BLaER1 (cell line): ENCODE measurements at regions not wholly inside any gene's neighbourhood (a gene's known extent, or its start where the extent isn't known, plus 50 kb on each side); places are given as distances from the start of the nearest gene placed in this dataset.

Source experiments
- H3K27ac ChIP-seq: shearing (Covaris generic); formaldehyde crosslinking; 2 replicates; pipeline ENCODE4 v1.8.1; 2022
- H3K27me3 ChIP-seq: shearing (Covaris generic); formaldehyde crosslinking; 2 replicates; pipeline ENCODE4 v1.8.1; 2022
- H3K36me3 ChIP-seq: shearing (Covaris generic); formaldehyde crosslinking; 2 replicates; pipeline ENCODE4 v1.8.1; 2022
- H3K4me1 ChIP-seq: shearing (Covaris generic); formaldehyde crosslinking; 2 replicates; pipeline ENCODE4 v1.8.1; 2022
- H3K4me2 ChIP-seq: shearing (Covaris generic); formaldehyde crosslinking; 2 replicates; pipeline ENCODE4 v1.8.1; 2022
- H3K4me3 ChIP-seq: shearing (Covaris generic); formaldehyde crosslinking; 2 replicates; pipeline ENCODE4 v1.8.1; 2022
- H3K9ac ChIP-seq: shearing (Covaris generic); formaldehyde crosslinking; 2 replicates; pipeline ENCODE4 v1.8.1; 2022
- H3K9me3 ChIP-seq: shearing (Covaris generic); formaldehyde crosslinking; 2 replicates; pipeline ENCODE4 v1.8.1; 2022
- H4K20me1 ChIP-seq: shearing (Covaris generic); formaldehyde crosslinking; 2 replicates; pipeline ENCODE4 v1.8.1; 2022
- Cebpa-rat ChIP-seq: shearing (Covaris generic); IDR thresholded peaks from 2 replicates; pipeline ENCODE4 v1.8.1; 2022

DNA sequence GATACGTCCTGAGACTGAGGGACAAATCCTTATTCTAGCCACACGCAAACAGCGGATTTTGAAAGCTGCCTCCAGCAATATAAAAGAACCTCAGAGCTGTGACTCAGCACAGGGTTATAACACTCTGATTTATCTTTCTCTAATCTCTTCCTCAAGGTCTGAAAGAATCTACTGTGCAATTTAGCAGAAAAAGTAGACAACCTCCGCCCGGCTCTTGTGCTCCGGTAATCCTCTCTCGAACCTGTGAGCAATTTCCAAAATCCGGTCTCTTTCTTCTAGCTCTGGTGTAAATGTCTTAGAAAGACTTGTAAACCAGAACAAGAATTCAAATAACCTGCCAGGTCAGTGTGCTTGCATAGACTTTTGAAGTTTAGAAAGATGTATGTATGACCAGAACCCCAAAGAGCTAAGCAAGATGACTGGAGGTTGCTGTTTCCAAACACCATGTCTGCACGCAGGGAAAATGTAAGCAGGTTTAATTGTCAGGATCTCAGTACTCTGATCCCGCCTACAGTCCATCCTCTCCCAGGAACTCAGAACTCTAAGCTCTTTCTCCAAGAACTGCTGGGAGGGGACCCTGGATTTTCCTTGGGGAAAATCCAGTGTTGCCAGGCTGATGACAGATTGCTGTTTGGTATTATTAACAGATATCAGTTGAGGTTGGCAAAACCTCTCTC, 338.1 kb downstream of the RFC3 start:
- Histone ChIP-seq H4K20me1 (no peaks in the 10 kb centered on the region), H3K36me3 (no peaks in the 10 kb centered on the region), H3K9ac (no peak overlapping the region), H3K27ac (no peak overlapping the region), H3K9me3 (no peaks in the 10 kb centered on the region), H3K27me3 (no peaks in the 10 kb centered on the region), H3K4me3 (no peak overlapping the region), H3K4me2 (no peak overlapping the region), H3K4me1 (peaks cover 16% of the 10 kb centered on the region)
- no peak for TF ChIP-seq Cebpa-rat

DNA sequence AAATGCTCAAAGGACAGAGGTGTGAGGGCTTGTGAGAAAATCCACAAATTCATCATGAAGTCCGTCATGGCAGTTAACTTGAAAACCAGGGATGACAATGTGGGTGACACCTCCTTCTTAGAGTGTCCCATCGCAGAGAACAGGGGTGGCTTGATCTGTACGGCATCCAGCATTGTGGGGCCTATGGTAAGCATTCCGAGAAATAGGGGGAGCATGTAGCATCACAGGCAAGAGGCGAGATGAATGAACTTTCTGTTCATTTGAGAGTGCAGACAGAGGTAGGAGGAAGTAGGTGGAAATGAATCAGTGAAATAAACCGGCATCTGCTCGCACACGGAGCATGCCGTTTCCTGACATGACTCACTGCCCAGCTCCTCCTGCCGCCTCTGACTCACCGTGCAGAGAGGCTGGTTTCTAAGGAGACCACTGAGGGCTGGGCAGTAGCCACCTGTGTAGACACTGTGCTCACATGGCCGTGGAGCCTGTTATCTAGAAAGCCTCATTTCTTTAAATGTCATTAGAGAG, 339.0 kb downstream of the RFC3 start:
- no peaks in the 10 kb centered on the region for H4K20me1 ChIP-seq
- peaks cover 21% of the 10 kb centered on the region for H3K4me1 ChIP-seq
- no peak overlapping the region for H3K27ac ChIP-seq
- no peak overlapping the region; the same call in 1 of the 2 replicates for H3K9ac ChIP-seq
- H3K4me2 ChIP-seq, result peak overlapping the region; percentile 69
- no peaks in the 10 kb centered on the region for H3K27me3 ChIP-seq
- no peak overlapping the region for H3K4me3 ChIP-seq
- TF ChIP-seq Cebpa-rat, result no peak
- H3K9me3 ChIP-seq, result no peaks in the 10 kb centered on the region
- no peaks in the 10 kb centered on the region for H3K36me3 ChIP-seq

GRCh38 chr13:34159946-34160345, 342.0 kb downstream of the RFC3 start:
- Histone ChIP-seq H3K4me1 (peaks cover 38% of the 10 kb centered on the region), H3K9me3 (no peaks in the 10 kb centered on the region), H3K4me3 (no peak overlapping the region), H3K4me2 (no peak overlapping the region), H3K27me3 (no peaks in the 10 kb centered on the region), H3K27ac (no peak overlapping the region), H3K9ac (no peak overlapping the region), H4K20me1 (no peaks in the 10 kb centered on the region), H3K36me3 (no peaks in the 10 kb centered on the region)
- no peak for TF ChIP-seq Cebpa-rat

GRCh38 chr13:34161931-34162543, 344.1 kb downstream of the RFC3 start:
- Histone ChIP-seq H3K27me3 (no peaks in the 10 kb centered on the region), H4K20me1 (no peaks in the 10 kb centered on the region), H3K27ac (peak overlapping the region; percentile 52), H3K4me2 (peak overlapping the region; percentile 67), H3K4me3 (peak overlapping the region; percentile 7; the same call in 1 of the 2 replicates), H3K9ac (peak overlapping the region; percentile 3; the same call in 1 of the 2 replicates), H3K36me3 (no peaks in the 10 kb centered on the region), H3K4me1 (peaks cover 32% of the 10 kb centered on the region), H3K9me3 (no peaks in the 10 kb centered on the region)
- no peak for TF ChIP-seq Cebpa-rat

DNA sequence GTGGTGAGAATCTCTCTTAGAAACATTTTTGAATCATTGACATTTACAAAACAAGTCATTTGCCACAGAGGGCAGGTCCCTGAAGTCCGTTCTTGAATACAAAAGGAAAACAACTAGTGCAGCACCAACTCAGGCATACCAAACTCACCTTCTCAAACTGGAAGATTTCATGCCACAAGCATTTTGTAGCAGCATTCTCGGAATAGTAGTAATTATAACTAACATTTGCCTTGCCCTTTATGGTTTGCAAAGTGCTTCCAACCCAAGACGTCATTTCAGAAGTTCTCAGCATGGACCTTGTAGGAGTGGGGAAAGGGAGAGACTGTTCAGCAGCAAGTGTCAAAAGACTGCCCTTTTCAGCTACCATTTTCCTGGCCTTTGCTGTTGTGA, 344.6 kb downstream of the RFC3 start:
- no peak for TF ChIP-seq Cebpa-rat
- peaks cover 27% of the 10 kb centered on the region for H3K4me1 ChIP-seq
- H3K27me3 ChIP-seq, result no peaks in the 10 kb centered on the region
- peak overlapping the region; percentile 3; the same call in 1 of the 2 replicates for H3K9ac ChIP-seq
- H3K4me3 ChIP-seq, result 0 out of 2 replicates have a peak overlapping the region, but pooled peaks have one; percentile 7
- peak overlapping the region; percentile 52 for H3K27ac ChIP-seq
- H3K9me3 ChIP-seq, result no peaks in the 10 kb centered on the region
- H4K20me1 ChIP-seq, result no peaks in the 10 kb centered on the region
- H3K36me3 ChIP-seq, result no peaks in the 10 kb centered on the region
- peak overlapping the region; percentile 67 for H3K4me2 ChIP-seq

DNA sequence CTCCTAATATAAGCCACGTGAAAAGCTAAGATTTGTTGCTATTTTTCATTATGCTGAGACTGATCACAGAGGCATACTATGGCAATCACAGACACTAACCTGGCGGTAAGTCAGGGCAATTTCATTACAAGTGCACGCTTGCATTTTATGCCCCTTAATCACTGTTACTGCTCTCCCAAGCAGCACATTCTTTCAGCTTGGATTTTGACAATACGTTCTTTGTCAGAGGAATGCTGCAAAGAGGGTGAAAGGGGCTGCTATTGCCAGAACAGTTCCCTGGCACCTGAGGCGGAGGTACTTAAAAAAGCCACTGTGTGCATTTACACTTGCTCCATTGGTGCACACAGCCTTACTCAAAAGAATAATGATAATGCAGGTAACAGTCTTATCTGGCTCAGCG, 346.6 kb downstream of the RFC3 start:
- Histone ChIP-seq H3K27ac (no peak overlapping the region), H3K9ac (no peak overlapping the region), H3K27me3 (no peaks in the 10 kb centered on the region), H4K20me1 (no peaks in the 10 kb centered on the region), H3K9me3 (no peaks in the 10 kb centered on the region), H3K4me2 (no peak overlapping the region), H3K36me3 (no peaks in the 10 kb centered on the region), H3K4me1 (peaks cover 22% of the 10 kb centered on the region), H3K4me3 (no peak overlapping the region)
- no peak for TF ChIP-seq Cebpa-rat

DNA sequence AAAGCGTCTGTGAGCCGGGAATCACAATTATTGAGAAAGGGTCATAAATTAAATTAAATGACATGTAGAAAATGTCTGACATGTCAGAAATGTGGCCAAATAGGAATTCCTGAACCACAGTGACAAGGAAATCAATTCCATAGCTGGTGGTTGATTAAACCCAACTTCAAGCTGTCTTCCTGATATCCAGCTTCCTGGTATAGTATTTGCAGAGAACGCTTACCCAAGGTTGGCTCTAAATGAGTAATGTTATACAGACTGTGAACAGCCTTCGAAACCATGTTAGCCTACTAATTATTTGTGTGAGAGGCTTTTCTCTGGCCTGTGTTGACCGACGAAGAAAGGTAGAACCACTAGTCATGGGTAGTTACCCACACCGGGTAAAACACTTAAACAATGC, 347.2 kb downstream of the RFC3 start:
- Histone ChIP-seq H3K4me1 (peaks cover 24% of the 10 kb centered on the region), H3K27me3 (no peaks in the 10 kb centered on the region), H3K9ac (no peak overlapping the region), H3K4me3 (no peak overlapping the region), H3K9me3 (no peaks in the 10 kb centered on the region), H3K36me3 (no peaks in the 10 kb centered on the region), H4K20me1 (no peaks in the 10 kb centered on the region), H3K4me2 (no peak overlapping the region), H3K27ac (no peak overlapping the region)
- no peak for TF ChIP-seq Cebpa-rat

DNA sequence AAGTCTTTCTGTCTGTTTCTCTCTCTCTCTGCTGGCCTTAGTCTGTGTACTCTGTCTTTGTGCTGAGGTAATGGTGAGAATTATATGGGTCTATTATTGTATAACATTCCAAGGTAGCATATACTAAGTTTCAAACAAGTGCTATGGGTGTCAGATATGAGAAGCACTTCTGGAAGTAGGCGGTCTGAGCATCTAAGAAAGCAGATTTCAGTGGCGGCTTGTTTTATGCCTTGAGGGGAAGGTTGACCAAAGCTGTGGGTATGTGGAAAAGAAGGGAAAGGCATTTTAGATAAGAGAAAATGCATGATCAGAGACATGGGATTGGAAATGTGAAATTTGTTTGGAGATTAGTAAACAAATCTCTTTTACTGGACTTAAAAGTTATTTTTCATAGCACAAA, 348.5 kb downstream of the RFC3 start:
- no peaks in the 10 kb centered on the region for H3K27me3 ChIP-seq
- H3K36me3 ChIP-seq, result no peaks in the 10 kb centered on the region
- no peak overlapping the region for H3K4me2 ChIP-seq
- no peak overlapping the region for H3K4me3 ChIP-seq
- no peaks in the 10 kb centered on the region for H4K20me1 ChIP-seq
- TF ChIP-seq Cebpa-rat, result no peak
- H3K4me1 ChIP-seq, result peaks cover 31% of the 10 kb centered on the region
- H3K9me3 ChIP-seq, result no peaks in the 10 kb centered on the region
- H3K27ac ChIP-seq, result no peak overlapping the region
- H3K9ac ChIP-seq, result no peak overlapping the region

DNA sequence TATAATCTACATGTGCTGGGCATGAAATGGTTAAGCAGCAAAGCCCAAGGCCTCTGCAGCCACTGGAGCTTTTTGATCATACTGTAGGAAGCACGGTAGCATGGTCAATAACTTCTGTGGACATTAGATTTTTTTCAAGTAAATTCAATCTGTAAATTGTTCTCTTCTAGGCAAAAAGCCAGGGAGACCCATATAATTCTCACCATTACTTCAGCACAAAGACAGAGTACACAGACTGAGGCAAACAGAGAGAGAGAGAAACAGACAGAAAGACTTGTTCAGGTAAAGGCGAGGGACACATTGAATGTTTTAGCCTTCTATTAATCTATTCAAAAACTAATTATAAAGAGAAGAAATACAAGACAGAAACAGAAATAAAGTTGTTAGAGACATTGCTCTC, 349.4 kb downstream of the RFC3 start:
- Histone ChIP-seq H3K9ac (no peak overlapping the region), H3K27me3 (no peaks in the 10 kb centered on the region), H4K20me1 (no peaks in the 10 kb centered on the region), H3K4me1 (peaks cover 21% of the 10 kb centered on the region), H3K4me2 (no peak overlapping the region), H3K9me3 (no peaks in the 10 kb centered on the region), H3K36me3 (no peaks in the 10 kb centered on the region), H3K27ac (no peak overlapping the region), H3K4me3 (no peak overlapping the region)
- no peak for TF ChIP-seq Cebpa-rat

DNA sequence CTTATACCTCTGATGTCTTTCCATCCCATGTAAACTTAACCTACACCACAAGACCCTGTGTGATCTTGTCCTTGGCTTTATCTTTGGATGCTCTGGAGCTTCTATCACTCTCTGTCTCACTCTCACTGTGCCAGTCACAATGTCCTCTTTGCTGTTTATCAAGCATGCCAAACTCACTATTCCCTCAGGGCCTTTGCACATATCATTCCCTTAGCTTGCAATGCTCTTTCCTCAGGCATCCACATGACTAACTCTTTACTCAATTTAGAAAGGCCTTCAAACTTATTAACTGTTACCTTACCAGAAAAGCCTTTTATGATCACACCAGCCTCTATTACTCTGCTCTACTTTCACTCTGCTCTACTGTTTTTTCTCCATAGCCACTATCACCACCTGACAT, 354.1 kb downstream of the RFC3 start:
- H3K4me3 ChIP-seq, result no peak overlapping the region
- H3K9me3 ChIP-seq, result no peaks in the 10 kb centered on the region
- no peak for TF ChIP-seq Cebpa-rat
- no peak overlapping the region for H3K9ac ChIP-seq
- H3K27me3 ChIP-seq, result no peaks in the 10 kb centered on the region
- no peak overlapping the region for H3K4me2 ChIP-seq
- H3K27ac ChIP-seq, result no peak overlapping the region
- H4K20me1 ChIP-seq, result no peaks in the 10 kb centered on the region
- H3K4me1 ChIP-seq, result peaks cover 9% of the 10 kb centered on the region
- no peaks in the 10 kb centered on the region for H3K36me3 ChIP-seq
